Stomach (tissue), 8 donors: ENCODE measurements at regions not wholly inside any gene's neighbourhood (a gene's known extent, or its start where the extent isn't known, plus 50 kb on each side); places are given as distances from the start of the nearest gene placed in this dataset.

Experiments
- DNase-seq, 2 donors: peaks; one replicate each; pipeline versions ENCODE4 v3.0.0 to v3.0.0-alpha.2; 2013 to 2019
- H3K27ac ChIP-seq, 5 donors: fragments of 200-600 bp in 4 of 5; sonication (generic) in 4 of 5; one replicate each; pipeline ENCODE4 v1.5.1; 2013 to 2019; ENCODE audit warnings: mild to moderate bottlenecking in 1 of 5, moderate library complexity in 1 of 5
- H3K27me3 ChIP-seq, 3 donors: fragments of 200-600 bp; sonication (generic); one replicate each; pipeline ENCODE4 v1.5.1; 2017 to 2019; ENCODE audit warnings: mixed run types in 1 of 3
- H3K36me3 ChIP-seq, 4 donors: fragments of 200-600 bp; sonication (generic); 1 replicate in 3 of 4; 2 replicates in 1 of 4; pipeline ENCODE4 v1.5.1; 2016 to 2019
- H3K4me1 ChIP-seq, 4 donors: fragments of 200-600 bp; sonication (generic); one replicate each; pipeline ENCODE4 v1.5.1; 2016 to 2019
- H3K4me3 ChIP-seq, 4 donors: fragments of 200-600 bp; sonication (generic) in 3 of 4; one replicate each; pipeline ENCODE4 v1.5.1; 2016 to 2019; ENCODE audit warnings: mild to moderate bottlenecking in 1 of 4
- H3K9me3 ChIP-seq, 4 donors: fragments of 200-600 bp; sonication (generic); one replicate each; pipeline ENCODE4 v1.5.1; 2016 to 2019
- EP300 ChIP-seq: sonication (generic); formaldehyde crosslinking; IDR thresholded peaks from one replicate; pipeline ENCODE4 v1.6.1; 2017; ENCODE audit warnings: antibody characterized with exemption
- POLR2A ChIP-seq, 4 donors: fragments of 450-650 bp; IDR thresholded peaks; one replicate each; pipeline ENCODE4 v1.6.1; 2016; ENCODE audit warnings: antibody characterized with exemption in 4 of 4, control low read depth in 2 of 4, mild to moderate bottlenecking in 1 of 4, moderate library complexity in 1 of 4
- POLR2AphosphoS5 ChIP-seq, 3 donors: sonication (generic); formaldehyde crosslinking; IDR thresholded peaks; one replicate each; pipeline ENCODE4 v1.6.1; 2016; ENCODE audit warnings: antibody characterized with exemption in 3 of 3
- WGBS, 5 donors: extraction: QIAGEN DNeasy Blood & Tissue Kit in 3 of 5; methylation state at CpG; one replicate each; pipeline versions ENCODE4 v1.1.5 to v1.1.7; 2013 to 2018; 5-methylcytosine and 5-hydroxymethylcytosine counted together
- intact Hi-C: fragments of 100-400 bp; cut with DNase I; formaldehyde crosslinking; loops from one replicate; pipeline ENCODE4 v1.15.1; 2023; ENCODE audit warnings: low total_unique reads
- TF ChIP-seq, protein P1 (sequence below), 7 experiments: fragments of 450-650 bp in 4 of 7; fragments of 200-600 bp in 3 of 7; sonication (generic) in 3 of 7; IDR thresholded peaks; one replicate each; pipeline ENCODE4 v1.5.1; 2016 to 2019; ENCODE audit warnings: antibody characterized with exemption in 7 of 7, control low read depth in 2 of 7, mild to moderate bottlenecking in 1 of 7
- donor health status: healthy with polysubstance abuse.
- donor health status: Bipolar disorder and iron deficiency.
- donor health status: healthy.

DNA sequence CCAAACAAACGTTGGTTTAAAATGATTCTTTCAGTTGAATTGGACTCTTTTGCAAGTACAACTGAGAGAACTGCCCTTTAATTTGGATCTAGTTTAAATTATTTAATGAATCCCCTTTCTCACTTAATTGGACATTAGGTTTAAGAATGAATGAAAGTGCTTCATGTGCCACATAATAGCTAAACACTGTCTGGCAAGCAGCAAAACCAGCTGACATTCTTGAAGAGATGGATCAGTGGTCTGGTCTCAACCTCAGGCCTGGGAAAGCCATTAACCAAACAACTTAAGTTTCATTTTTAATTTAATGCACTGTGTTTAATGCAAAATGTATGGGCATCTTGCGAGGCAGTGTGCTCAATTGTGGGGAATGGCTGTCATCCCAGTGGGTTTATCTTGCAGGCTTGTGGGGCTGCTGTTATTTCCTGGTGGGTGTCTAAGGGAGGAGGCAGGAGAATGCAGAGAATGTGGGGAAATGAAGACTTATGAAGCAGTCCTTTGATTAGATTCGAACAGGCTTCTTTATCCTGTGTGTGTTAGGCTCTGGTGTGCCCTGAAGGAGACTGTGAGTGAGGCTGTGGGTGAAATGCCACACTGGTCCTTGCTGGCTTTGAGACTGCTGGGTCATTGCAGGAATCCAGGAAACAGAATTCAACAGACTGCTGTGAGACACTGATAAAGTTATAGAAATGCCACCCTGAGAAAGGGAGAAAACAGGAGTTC is 144.1 kb upstream of the PELI2 start:
- DNase-seq = peak; percentile 29 to 56
- Histone ChIP-seq H3K27ac (peak overlapping the region; percentile 24 to 67 (median 50)), H3K36me3 (no peaks in the 10 kb centered on the region), H3K9me3 (no peaks in the 10 kb centered on the region), H3K4me3 (no peak overlapping the region), H3K4me1 (peaks cover 4 to 37% (median 19%) of the 10 kb centered on the region in 4 donors), H3K27me3 (no peaks in the 10 kb centered on the region)
- TF ChIP-seq, protein P1, sequence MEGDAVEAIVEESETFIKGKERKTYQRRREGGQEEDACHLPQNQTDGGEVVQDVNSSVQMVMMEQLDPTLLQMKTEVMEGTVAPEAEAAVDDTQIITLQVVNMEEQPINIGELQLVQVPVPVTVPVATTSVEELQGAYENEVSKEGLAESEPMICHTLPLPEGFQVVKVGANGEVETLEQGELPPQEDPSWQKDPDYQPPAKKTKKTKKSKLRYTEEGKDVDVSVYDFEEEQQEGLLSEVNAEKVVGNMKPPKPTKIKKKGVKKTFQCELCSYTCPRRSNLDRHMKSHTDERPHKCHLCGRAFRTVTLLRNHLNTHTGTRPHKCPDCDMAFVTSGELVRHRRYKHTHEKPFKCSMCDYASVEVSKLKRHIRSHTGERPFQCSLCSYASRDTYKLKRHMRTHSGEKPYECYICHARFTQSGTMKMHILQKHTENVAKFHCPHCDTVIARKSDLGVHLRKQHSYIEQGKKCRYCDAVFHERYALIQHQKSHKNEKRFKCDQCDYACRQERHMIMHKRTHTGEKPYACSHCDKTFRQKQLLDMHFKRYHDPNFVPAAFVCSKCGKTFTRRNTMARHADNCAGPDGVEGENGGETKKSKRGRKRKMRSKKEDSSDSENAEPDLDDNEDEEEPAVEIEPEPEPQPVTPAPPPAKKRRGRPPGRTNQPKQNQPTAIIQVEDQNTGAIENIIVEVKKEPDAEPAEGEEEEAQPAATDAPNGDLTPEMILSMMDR (IDR thresholded peaks at IDR 0.05) = no peak
- TF ChIP-seq POLR2AphosphoS5 (IDR thresholded peaks at IDR 0.05) (peak in 1 of 3 donors; percentile 25), POLR2A (IDR thresholded peaks at IDR 0.05) (no peak), EP300 (no peak)
- 54 to 75% (median 65%) methylated on average over 3 of the region's 3 CpGs for WGBS, 5 donors
- intact Hi-C loops = no loop called here

DNA sequence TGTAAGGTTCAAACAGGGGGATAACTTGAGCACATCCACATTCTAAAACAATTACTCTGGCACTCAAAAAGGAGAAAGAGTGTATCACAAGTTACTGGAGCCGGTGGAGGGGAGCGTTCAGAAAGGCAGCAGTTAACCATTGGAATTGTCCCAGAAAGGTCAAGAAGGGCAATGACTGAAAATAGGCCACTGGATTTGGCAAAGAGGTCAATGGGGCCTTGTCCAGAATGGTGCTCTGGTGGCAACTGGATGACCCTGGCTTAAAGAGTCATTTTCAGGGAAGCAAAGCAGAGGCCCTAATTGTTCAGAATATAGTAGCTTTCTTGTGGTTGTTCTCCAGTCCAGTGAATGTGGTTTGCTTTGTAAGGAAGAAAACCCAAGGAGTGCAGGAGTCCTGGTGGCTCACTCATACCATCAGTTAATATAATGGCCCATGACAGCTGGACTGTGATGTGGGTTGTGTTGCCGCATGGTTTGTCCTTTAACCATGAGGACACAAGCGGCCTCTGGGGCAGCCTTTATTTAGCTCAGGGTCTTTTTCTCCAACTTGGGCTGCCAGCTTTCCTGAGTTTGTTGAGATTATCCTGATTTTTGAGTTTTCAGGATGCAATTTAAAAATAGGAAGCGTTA is 142.8 kb upstream of the PELI2 start:
- 85 to 98% (median 92%) methylated on average over 5 of the region's 5 CpGs for WGBS, 5 donors
- no peaks in the 10 kb centered on the region for H3K27me3 ChIP-seq
- H3K36me3 ChIP-seq = no peaks in the 10 kb centered on the region
- no peak for DNase-seq
- H3K27ac ChIP-seq = peak overlapping the region in 4 of 5 donors; percentile 24 to 65 (median 54)
- intact Hi-C loops = no loop called here
- no peak overlapping the region for H3K4me3 ChIP-seq
- H3K4me1 ChIP-seq = peaks cover 4 to 37% (median 19%) of the 10 kb centered on the region in 4 donors
- peaks cover 0 to 1% (median 0%) of the 10 kb centered on the region in 4 donors for H3K9me3 ChIP-seq
- no peak for TF ChIP-seq EP300
- TF ChIP-seq POLR2A (IDR thresholded peaks at IDR 0.05) = no peak
- TF ChIP-seq, protein P1 (IDR thresholded peaks at IDR 0.05) = no peak
- no peak for TF ChIP-seq POLR2AphosphoS5 (IDR thresholded peaks at IDR 0.05)

DNA sequence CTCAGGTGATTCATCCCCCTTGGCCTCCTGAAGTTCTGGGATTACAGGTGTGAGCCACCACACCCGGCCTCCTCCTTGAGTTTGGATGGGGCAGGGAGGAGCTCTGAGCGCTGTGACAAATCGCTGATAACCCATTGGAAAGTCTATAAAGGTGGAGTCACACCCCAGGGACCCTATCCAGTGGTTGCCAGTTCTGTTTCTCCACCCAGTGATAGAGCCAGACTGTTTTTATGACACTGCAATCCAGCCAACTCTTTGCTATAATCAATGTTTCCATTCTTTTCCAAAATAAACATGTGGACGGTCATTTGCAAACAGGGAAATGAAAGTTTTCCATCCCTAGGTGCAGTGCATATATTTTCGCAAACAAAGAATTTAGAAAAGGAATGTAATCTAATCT is 142.0 kb upstream of the PELI2 start:
- no peak overlapping the region for H3K4me3 ChIP-seq
- 34 to 52% (median 38%) methylated on average over 5 of the region's 5 CpGs for WGBS, 5 donors
- H3K36me3 ChIP-seq = no peaks in the 10 kb centered on the region
- H3K4me1 ChIP-seq = peaks cover 4 to 37% (median 19%) of the 10 kb centered on the region in 4 donors
- peak; percentile 56 to 59 for DNase-seq
- H3K9me3 ChIP-seq = peaks cover 0 to 10% (median 6%) of the 10 kb centered on the region in 4 donors
- intact Hi-C loops = no loop called here
- H3K27me3 ChIP-seq = no peaks in the 10 kb centered on the region
- H3K27ac ChIP-seq = peak overlapping the region; percentile 34 to 66 (median 64)
- peak in 2 of 3 donors; percentile 48 to 64 for TF ChIP-seq POLR2AphosphoS5 (IDR thresholded peaks at IDR 0.05)
- no peak for TF ChIP-seq POLR2A (IDR thresholded peaks at IDR 0.05)

DNA sequence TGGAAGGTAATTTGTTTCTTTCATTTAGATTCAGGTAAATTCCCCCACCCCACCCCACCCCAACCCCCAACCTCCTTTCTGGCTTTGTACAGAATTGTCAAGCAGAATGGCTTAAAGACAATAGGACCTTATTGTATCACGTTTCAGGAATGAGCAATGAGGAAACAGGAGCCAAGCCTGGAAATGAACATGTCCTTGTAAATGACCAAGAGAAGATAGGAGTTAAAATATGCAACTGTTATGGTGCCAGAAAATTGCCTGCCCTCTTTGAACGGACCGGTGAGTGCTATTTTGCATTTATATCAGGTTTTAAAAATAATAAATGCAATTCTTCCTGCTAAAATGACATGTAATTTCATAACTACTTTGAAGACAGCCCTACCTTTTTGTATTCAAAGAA is 141.6 kb upstream of the PELI2 start:
- WGBS, 5 donors = 13 to 28% (median 20%) methylated on average over 3 of the region's 3 CpGs
- peak overlapping the region in 4 of 5 donors; percentile 34 to 65 (median 54) for H3K27ac ChIP-seq
- H3K36me3 ChIP-seq = no peaks in the 10 kb centered on the region
- TF ChIP-seq, protein P1 (IDR thresholded peaks at IDR 0.05) = no peak
- peak in 1 of 3 donors; percentile 1 for TF ChIP-seq POLR2AphosphoS5 (IDR thresholded peaks at IDR 0.05)
- peaks cover 0 to 11% (median 7%) of the 10 kb centered on the region in 4 donors for H3K9me3 ChIP-seq
- intact Hi-C loops = no loop called here
- peak in 1 of 2 donors; percentile 49 for DNase-seq
- no peak overlapping the region for H3K4me3 ChIP-seq
- H3K27me3 ChIP-seq = no peaks in the 10 kb centered on the region
- peaks cover 4 to 37% (median 19%) of the 10 kb centered on the region in 4 donors for H3K4me1 ChIP-seq
